H9 (cell line): ENCODE measurements at regions not wholly inside any gene's neighbourhood (a gene's known extent, or its start where the extent isn't known, plus 50 kb on each side); places are given as distances from the start of the nearest gene placed in this dataset.

ENCODE experiments used
- DNase-seq: peaks from one replicate; pipeline ENCODE4 v3.0.0-alpha.2; 2017
- H2AFZ ChIP-seq: one replicate; pipeline ENCODE4 v1.6.1; 2013; ENCODE audit warnings: mild to moderate bottlenecking, low read length, control low read depth, moderate library complexity
- H2AK5ac ChIP-seq: 2 replicates; pipeline ENCODE4 v1.6.1; 2013; ENCODE audit warnings: low read length, control low read depth, mixed read lengths; ENCODE audit not compliant: insufficient read length
- H2BK120ac ChIP-seq: one replicate; pipeline ENCODE4 v1.6.1; 2013; ENCODE audit warnings: low read depth, mild to moderate bottlenecking, low read length, control low read depth, inconsistent platforms; ENCODE audit not compliant: poor library complexity, severe bottlenecking
- H2BK12ac ChIP-seq: 2 replicates; pipeline ENCODE4 v1.6.1; 2013; ENCODE audit warnings: low read length, control low read depth, mixed read lengths, low read depth; ENCODE audit not compliant: insufficient read length
- H2BK15ac ChIP-seq: 2 replicates; pipeline ENCODE4 v1.6.1; 2013; ENCODE audit warnings: low read depth, low read length, control low read depth
- H2BK20ac ChIP-seq: one replicate; pipeline ENCODE4 v1.6.1; 2013; ENCODE audit warnings: low read depth, mild to moderate bottlenecking, low read length, control low read depth, inconsistent platforms; ENCODE audit not compliant: poor library complexity, severe bottlenecking
- H2BK5ac ChIP-seq: 2 replicates; pipeline ENCODE4 v1.6.1; 2013; ENCODE audit warnings: low read length, control low read depth, mixed read lengths; ENCODE audit not compliant: insufficient read length
- H3K14ac ChIP-seq: 2 replicates; pipeline ENCODE4 v1.6.1; 2013; ENCODE audit warnings: low read length, control low read depth; ENCODE audit not compliant: insufficient read depth
- H3K18ac ChIP-seq: 2 replicates; pipeline ENCODE4 v1.6.1; 2013; ENCODE audit warnings: low read depth, mild to moderate bottlenecking, mixed read lengths, low read length, control low read depth; ENCODE audit not compliant: insufficient read length
- H3K23ac ChIP-seq: 2 replicates; pipeline ENCODE4 v1.6.1; 2013; ENCODE audit warnings: low read length, control low read depth, mixed read lengths, low read depth; ENCODE audit not compliant: insufficient read length
- H3K23me2 ChIP-seq: 2 replicates; pipeline ENCODE4 v1.6.1; 2013; ENCODE audit warnings: low read depth, mild to moderate bottlenecking, mixed read lengths, low read length, control low read depth; ENCODE audit not compliant: insufficient read length, poor library complexity, severe bottlenecking
- H3K27ac ChIP-seq: 2 replicates; pipeline ENCODE4 v1.5.1; 2013; ENCODE audit warnings: low read length, control low read depth, mixed read lengths, low read depth; ENCODE audit not compliant: insufficient read length
- H3K27me3 ChIP-seq: 2 replicates; pipeline ENCODE4 v1.6.1; 2013; ENCODE audit warnings: low read length, control low read depth, inconsistent platforms; ENCODE audit not compliant: insufficient read depth
- H3K4ac ChIP-seq: 2 replicates; pipeline ENCODE4 v1.6.1; 2013; ENCODE audit warnings: low read depth, mild to moderate bottlenecking, control low read depth, inconsistent platforms, low read length, moderate library complexity
- H3K4me1 ChIP-seq: 2 replicates; pipeline ENCODE4 v1.6.1; 2013; ENCODE audit warnings: low read length, control low read depth, inconsistent platforms; ENCODE audit not compliant: insufficient read depth
- H3K4me2 ChIP-seq: 2 replicates; pipeline ENCODE4 v1.6.1; 2013; ENCODE audit warnings: low read length, control low read depth, mixed read lengths; ENCODE audit not compliant: insufficient read length, insufficient read depth
- H3K56ac ChIP-seq: 2 replicates; pipeline ENCODE4 v1.6.1; 2013; ENCODE audit warnings: low read depth, mild to moderate bottlenecking, mixed read lengths, low read length, control low read depth; ENCODE audit not compliant: insufficient read length
- H3K79me1 ChIP-seq: 2 replicates; pipeline ENCODE4 v1.6.1; 2013; ENCODE audit warnings: low read depth, mild to moderate bottlenecking, moderate library complexity, low read length, control low read depth, inconsistent platforms; ENCODE audit not compliant: insufficient read depth, poor library complexity, severe bottlenecking
- H3K79me2 ChIP-seq: 2 replicates; pipeline ENCODE4 v1.6.1; 2013; ENCODE audit warnings: low read length, control low read depth, inconsistent platforms; ENCODE audit not compliant: insufficient read depth
- H3K9ac ChIP-seq: 2 replicates; pipeline ENCODE4 v1.6.1; 2013; ENCODE audit warnings: low read length, control low read depth, mixed read lengths; ENCODE audit not compliant: insufficient read length; ENCODE audit errors: extremely low read depth
- H3K9me3 ChIP-seq: one replicate; pipeline ENCODE4 v1.6.1; 2013; ENCODE audit warnings: low read depth, low read length, inconsistent platforms; ENCODE audit not compliant: control insufficient read depth
- H3T11ph ChIP-seq: one replicate; pipeline ENCODE4 v1.6.1; 2013; ENCODE audit warnings: mild to moderate bottlenecking, low read length, control low read depth, inconsistent platforms
- H4K20me1 ChIP-seq: one replicate; pipeline ENCODE4 v1.6.1; 2013; ENCODE audit not compliant: control insufficient read depth, insufficient read length, insufficient read depth
- H4K5ac ChIP-seq: 2 replicates; pipeline ENCODE4 v1.6.1; 2013; ENCODE audit warnings: low read depth, mild to moderate bottlenecking, mixed read lengths, low read length, control low read depth; ENCODE audit not compliant: insufficient read length
- H4K8ac ChIP-seq: replicated peaks from 2 replicates; pipeline ENCODE4 v1.6.1; 2013; ENCODE audit warnings: low read length, control low read depth, mixed read lengths, low read depth; ENCODE audit not compliant: insufficient read length
- H4K91ac ChIP-seq: 2 replicates; pipeline ENCODE4 v1.6.1; 2013; ENCODE audit warnings: low read depth, mild to moderate bottlenecking, moderate library complexity, mixed read lengths, low read length, control low read depth; ENCODE audit not compliant: insufficient read length
- H3K27ac Mint-ChIP-seq, 3 experiments: 2 replicates in 2 of 3; 3 replicates in 1 of 3; pipeline ENCODE4 v1.8.0; 2020 to 2021; ENCODE audit warnings: mixed read lengths in 3 of 3, mild to moderate bottlenecking in 1 of 3, moderate library complexity in 1 of 3
- H3K27me3 Mint-ChIP-seq: 2 replicates; pipeline ENCODE4 v1.8.0; 2021; ENCODE audit warnings: low read depth, mild to moderate bottlenecking, moderate library complexity, mixed read lengths
- H3K36me3 Mint-ChIP-seq, 3 experiments: 2 replicates in 2 of 3; 3 replicates in 1 of 3; pipeline ENCODE4 v1.8.0; 2020 to 2021; ENCODE audit warnings: low read depth in 3 of 3, mixed read lengths in 3 of 3; ENCODE audit not compliant: insufficient read depth in 1 of 3
- H3K4me1 Mint-ChIP-seq, 2 experiments: 2 replicates each; pipeline ENCODE4 v1.8.0; 2020; ENCODE audit warnings: mixed read lengths in 2 of 2
- H3K4me3 Mint-ChIP-seq, 2 experiments: 2 replicates in 1 of 2; 3 replicates in 1 of 2; pipeline ENCODE4 v1.8.0; 2020 to 2021; ENCODE audit warnings: mild to moderate bottlenecking in 2 of 2, mixed read lengths in 2 of 2, moderate library complexity in 1 of 2
- H3K9me3 Mint-ChIP-seq, 2 experiments: 2 replicates in 1 of 2; 3 replicates in 1 of 2; pipeline ENCODE4 v1.8.0; 2020; ENCODE audit warnings: mild to moderate bottlenecking in 2 of 2, mixed read lengths in 2 of 2, moderate library complexity in 1 of 2
- CTCF ChIP-seq: fragments of 200-600 bp; sonication (generic); conservative IDR thresholded peaks from 3 replicates; pipeline ENCODE4 v1.8.0; 2021; ENCODE audit warnings: antibody characterized with exemption, mild to moderate bottlenecking
- WGBS: extraction: QIAGEN DNeasy Blood & Tissue Kit; methylation state at CpG from one replicate; pipeline ENCODE4 v1.1.7; 2013; ENCODE audit warnings: missing lambda C conversion rate, low lambda C conversion rate, mixed read lengths; ENCODE audit not compliant: insufficient read length; ENCODE audit errors: extremely low coverage; 5-methylcytosine and 5-hydroxymethylcytosine counted together

GRCh38 chr3:117527346-117527745, 817.8 kb downstream of the TUSC7 start:
- H2BK5ac ChIP-seq, result no peak overlapping the region
- Mint-ChIP-seq H3K36me3 (no peaks in the 10 kb centered on the region), H3K27me3 (no peaks in the 10 kb centered on the region), H3K4me3 (no peak overlapping the region), H3K4me1 (peaks cover 0 to 2% of the 10 kb centered on the region in 2 experiments; a peak in 1 of 4 replicates), H3K9me3 (peaks cover 3 to 4% of the 10 kb centered on the region in 2 experiments; a peak in 2 of 5 replicates), H3K27ac (no peak overlapping the region)
- H3T11ph ChIP-seq, result no peak overlapping the region
- no peak overlapping the region for H3K27ac ChIP-seq
- no peak overlapping the region for H3K9ac ChIP-seq
- H3K4me1 ChIP-seq, result no peaks in the 10 kb centered on the region
- H2AFZ ChIP-seq, result no peak overlapping the region
- no peaks in the 10 kb centered on the region for H3K27me3 ChIP-seq
- H3K4me2 ChIP-seq, result no peak overlapping the region
- no peak overlapping the region for H4K8ac ChIP-seq
- H3K4ac ChIP-seq, result no peak overlapping the region
- no peak overlapping the region for H4K91ac ChIP-seq
- no peak overlapping the region for H2BK12ac ChIP-seq
- H2BK15ac ChIP-seq, result no peak overlapping the region
- no peak overlapping the region for H2BK120ac ChIP-seq
- H3K9me3 ChIP-seq, result no peaks in the 10 kb centered on the region
- no peak overlapping the region for H3K23ac ChIP-seq
- H2BK20ac ChIP-seq, result no peak overlapping the region
- no peaks in the 10 kb centered on the region for H3K79me2 ChIP-seq
- no peaks in the 10 kb centered on the region for H3K79me1 ChIP-seq
- no peak overlapping the region for H2AK5ac ChIP-seq
- no peak overlapping the region for H3K18ac ChIP-seq
- no peak overlapping the region for H4K5ac ChIP-seq
- H4K20me1 ChIP-seq, result no peaks in the 10 kb centered on the region
- no peak overlapping the region for H3K56ac ChIP-seq
- WGBS, result no CpG with 5 or more reads among the region's 2 CpGs
- no peaks in the 10 kb centered on the region for H3K23me2 ChIP-seq
- H3K14ac ChIP-seq, result no peak overlapping the region
- no peak for DNase-seq
- no peak for TF ChIP-seq CTCF
